ENCODE measurements at regions not wholly inside any gene's neighbourhood (a gene's known extent, or its start where the extent isn't known, plus 50 kb on each side); places are given as distances from the start of the nearest gene placed in this dataset.
A peak's percentile ranks its signal among the peaks of the same experiment; 100 is the strongest.

- DNase-seq, result no peak
These were observed 144.9 kb downstream of the TSN start for GRCh38 chr2:121900391-121900790.

GRCh38 chr2:121902171-121902591, 146.7 kb downstream of the TSN start:
- DNase-seq, result peak in 1 of 5 experiments; percentile 7

DNA sequence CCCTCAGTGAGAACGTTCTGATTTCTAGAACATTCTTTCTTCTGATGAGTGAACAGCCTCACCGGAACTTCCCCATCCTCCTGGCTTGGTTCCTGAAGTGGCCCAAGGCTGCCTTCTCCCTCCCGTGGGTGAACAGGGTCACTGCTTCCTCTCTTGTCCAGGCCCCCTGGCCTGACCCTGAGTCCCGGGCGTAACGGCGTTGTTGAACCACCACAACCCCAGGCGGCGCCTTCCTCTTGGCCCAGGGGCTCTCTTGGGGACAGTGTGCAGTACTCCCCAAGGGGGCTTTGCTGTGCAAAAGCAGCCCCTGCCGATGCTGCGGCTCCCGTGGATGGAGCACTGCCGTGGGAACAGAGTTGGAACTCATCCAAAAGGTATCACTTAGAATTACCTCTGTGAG, 147.2 kb downstream of the TSN start:
- DNase-seq, result no peak

- DNase-seq, result no peak
These were observed 147.7 kb downstream of the TSN start for GRCh38 chr2:121903037-121903689.

- DNase-seq, result no peak
These were observed 149.2 kb downstream of the TSN start for GRCh38 chr2:121904656-121905055.

- no peak for DNase-seq
These were observed 149.8 kb downstream of the TSN start for GRCh38 chr2:121905201-121905600.

GRCh38 chr2:121906170-121906569, 150.7 kb downstream of the TSN start:
- no peak for DNase-seq

DNA sequence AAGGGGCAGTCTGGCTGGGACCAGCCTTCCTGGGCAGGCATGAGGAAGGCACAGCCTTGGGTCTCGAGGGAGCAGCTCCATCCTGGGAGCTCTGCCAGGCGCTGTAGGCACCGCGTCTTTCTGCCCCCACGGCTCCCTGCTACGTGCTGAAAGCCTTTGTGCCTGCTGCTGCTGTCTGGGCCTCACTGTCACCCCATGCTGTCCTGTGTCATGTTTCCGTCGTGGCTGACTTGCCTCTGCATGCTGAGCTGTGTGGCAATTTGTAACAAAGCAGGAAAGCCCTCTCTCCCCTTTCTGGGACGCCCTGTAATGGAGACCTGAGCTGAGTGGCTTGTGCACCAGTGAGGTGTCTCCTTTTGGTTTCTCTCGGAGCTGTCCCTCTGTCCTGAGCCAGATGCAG, 152.5 kb downstream of the TSN start:
- no peak for DNase-seq

DNA sequence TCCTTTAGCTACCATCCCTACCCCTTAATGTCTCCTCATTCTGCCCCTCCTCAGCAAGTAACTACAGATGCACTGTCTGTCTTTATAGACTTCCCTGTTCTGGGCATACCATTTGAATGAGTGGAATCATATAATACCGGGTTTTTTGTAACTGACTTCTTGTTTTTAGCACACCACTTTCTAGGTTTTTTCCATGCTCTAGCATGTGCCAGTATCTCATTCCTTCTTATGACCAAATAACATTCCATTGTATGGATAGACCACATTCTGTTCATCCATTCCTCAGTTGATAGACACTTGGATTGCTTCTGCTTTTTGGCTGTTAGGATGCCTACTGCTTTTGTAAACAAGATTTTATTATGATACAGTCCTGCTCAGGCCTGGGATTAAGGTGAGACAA, 154.7 kb downstream of the TSN start:
- no peak for DNase-seq

DNA sequence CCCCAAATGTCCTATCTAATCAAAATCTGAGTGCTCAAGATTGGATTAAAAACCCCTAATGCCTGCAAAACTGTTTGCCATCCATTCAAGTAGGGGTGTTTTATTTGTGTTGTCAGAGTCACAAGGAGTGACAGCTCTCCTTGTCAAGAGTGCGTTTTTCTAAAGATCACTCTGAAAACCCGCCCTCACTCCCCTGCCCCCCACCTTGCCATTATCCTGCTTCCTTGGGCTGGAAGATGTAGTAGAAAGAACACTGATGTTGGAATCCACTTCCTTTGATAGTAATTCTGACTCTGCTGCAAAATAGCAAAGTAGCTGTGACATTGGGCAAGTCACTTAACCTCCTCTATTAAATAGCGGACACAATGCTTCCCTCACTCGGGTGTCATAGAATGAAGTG, 155.6 kb downstream of the TSN start:
- no peak for DNase-seq

- no peak for DNase-seq
These were observed 161.7 kb downstream of the TSN start for GRCh38 chr2:121917143-121917542.

DNA sequence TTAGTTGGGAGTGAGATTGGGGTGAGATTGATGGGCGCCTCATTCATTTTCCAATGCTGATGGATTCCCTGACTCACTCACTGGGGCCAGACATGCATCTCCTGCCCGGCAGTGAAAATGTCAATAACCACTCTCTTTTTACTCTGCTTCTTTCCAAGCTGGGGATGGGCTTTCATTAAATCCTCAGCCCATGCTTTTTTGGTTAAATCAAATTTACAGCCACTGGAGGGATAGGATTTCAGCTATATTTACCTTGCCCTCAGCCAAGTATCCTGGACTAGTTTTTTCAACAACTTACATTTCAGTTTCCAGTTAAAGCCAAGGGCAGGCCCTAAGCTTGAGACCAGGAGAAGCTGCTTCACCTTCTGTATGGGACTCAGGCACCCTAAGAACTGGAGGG, 162.8 kb downstream of the TSN start:
- no peak for DNase-seq

DNA sequence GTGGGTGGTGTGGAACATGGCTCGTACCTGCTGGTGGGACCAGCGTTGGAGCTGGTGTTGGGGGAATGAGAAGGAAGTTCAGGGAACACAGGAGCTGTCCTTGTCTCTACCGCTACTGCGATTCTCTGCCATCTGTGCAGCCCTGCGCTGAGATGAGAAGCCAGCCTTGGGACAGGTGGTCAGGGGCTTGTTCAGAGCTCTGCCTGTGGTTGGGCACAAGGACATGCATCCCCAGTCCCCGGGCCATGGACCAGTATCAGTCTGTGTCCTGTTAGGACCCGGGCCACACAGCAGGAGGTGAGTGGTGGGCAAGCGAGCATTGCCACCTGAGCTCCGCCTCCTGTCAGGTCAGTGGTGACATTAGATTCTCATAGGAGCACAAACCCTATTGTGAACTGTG, 164.4 kb downstream of the TSN start:
- no peak for DNase-seq

DNA sequence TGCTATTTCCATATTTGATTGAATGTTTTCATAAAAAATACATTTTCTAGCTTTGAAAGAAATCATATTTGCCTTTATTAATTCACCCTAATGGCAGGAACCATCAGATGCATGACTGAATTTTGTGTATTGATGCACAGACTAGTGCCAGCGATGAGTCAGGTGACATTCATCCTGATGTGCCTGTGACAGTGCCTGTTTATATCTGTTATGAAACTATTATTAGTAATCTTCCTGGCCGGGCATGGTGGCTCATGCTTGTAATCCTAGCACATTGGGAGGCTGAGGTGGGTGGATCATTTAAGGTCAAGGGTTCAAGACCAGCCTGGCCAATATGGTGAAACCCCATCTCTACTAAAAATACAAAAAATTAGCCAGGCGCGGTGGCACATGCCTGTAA, 170.0 kb downstream of the TSN start:
- no peak for DNase-seq

DNA sequence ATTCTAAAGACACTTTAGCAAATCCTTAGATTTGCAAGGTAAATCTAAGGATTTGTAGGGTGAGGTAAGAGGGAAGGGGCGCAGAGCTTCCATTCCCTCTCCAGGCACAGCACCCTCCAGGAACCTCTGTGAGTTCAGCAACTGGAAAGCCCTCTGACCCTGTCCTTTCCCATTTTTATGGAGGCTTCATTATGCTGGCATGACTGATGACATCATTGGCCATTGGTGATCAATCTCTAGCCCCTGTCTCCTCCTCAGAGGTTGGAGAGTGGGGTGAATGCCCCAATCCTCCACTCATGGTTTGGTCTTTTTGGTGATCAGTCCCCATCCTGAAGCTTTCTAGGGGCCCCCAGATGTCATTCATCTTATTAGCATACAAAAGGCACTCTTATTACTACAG, 187.8 kb downstream of the TSN start:
- DNase-seq, result no peak

DNA sequence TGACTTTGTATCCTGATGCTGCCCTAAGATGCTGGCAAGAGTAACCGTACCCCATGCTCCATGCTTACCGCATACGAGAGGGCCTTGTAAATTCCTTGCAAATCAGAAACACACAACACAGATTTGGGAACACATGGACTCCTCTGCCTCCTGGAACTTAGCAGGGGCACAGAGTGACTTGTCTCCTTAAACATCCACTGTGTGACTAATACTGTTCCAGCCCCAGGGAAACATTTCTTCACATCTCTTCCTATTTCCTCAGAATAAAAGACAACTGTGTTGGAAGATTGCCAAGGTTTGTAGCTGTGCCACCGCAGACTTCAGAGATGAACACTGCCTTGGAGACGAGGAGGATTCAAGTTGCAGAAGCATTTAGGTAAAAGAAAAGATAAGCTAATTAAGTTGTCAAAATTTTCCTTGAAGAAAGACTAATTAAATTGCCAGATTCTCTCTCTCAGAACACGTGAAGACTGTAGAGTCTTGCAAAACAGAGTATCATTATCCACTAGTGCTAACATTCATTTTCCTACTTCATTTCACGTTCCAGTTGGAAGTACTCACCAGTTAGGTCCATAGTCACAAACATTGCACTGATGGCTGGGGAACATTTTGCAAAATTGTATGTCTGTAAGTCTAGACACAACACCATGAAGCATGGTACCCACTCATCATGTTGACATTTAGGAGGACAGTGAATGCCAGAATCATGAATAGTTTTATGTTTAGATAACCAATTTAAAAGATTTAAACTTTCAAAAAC, 188.8 kb downstream of the TSN start:
- DNase-seq, result peak in 1 of 5 experiments; percentile 12

GRCh38 chr2:121947674-121948073, 192.2 kb downstream of the TSN start:
- no peak for DNase-seq

DNA sequence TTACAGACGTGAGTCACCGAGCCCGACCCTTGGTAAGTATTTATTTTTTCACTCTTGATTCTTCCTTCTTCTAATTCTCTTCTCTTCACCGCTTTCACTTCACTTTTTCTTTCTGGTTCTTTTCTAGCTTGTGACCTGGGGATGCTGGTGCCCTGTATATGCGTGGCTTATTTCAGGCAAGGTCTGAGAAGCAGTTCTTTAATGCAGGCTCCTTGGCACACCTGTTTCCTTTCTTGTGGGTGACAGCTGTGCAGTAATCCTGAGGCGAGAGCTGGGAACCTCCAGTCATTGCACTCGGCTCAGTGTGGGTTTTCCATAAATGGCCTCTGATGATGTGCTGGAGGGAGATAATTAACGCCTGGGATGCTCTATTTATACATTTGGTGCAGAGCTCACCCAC, 193.8 kb downstream of the TSN start:
- no peak for DNase-seq

- no peak for DNase-seq
These were observed 200.0 kb downstream of the TSN start for GRCh38 chr2:121955426-121955825.

DNA sequence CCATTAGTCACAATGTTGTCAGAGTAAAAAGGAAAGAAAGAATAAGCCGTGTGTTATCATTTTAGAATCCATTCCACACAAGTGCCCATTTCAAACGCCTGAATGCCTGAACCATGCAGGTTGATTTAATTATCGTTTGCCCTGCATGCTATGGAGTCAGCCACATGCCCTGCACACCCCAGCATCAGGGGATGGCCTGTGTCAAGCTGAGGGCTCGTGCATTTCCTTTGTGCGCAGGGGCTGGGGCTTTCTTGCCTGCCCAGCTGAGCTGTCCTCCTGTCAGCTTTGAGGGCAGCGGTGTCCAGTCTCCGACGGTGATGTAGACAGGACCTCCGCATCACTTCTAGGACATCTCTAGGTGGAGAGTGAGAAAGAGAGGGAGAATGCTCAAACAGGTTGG, 200.4 kb downstream of the TSN start:
- DNase-seq, result no peak

DNA sequence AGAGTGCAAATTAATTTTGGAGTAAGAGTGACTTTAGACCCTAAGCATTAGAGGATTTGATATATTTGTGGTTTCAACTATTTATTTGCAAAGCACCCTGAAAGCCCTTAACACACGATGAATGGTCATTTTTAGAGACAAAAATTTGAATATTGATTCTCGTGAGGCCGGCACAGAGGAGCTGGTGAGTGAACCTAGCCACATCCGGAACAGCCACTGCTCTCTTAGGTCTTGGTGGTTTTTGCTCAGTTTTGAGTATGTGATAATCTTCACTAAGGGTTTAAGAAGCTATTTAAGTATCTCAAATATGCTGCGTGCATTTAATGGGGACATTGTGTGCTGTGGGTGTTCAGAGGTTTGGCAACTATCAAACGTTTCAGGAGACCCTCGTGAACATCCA, 204.8 kb downstream of the TSN start:
- DNase-seq, result no peak

DNA sequence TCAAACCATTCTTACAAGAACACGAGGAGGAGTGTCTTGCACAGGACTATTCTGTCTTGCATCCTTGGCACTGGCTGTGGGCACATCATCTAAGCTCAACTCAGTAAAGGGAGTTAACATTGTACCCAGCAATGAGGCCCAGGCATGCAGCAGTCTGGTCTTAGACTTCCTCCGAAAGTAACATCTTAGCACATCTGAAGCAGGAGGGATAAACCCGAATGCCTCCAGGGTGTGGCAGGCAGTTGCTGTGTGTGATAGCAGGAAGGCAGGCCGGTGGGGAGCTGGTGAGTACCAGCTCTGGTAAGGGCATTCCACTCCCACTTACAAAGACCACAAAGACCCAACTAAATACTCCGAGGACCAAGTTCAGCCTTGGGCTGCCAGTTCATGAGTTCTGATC, 206.3 kb downstream of the TSN start:
- no peak for DNase-seq

DNA sequence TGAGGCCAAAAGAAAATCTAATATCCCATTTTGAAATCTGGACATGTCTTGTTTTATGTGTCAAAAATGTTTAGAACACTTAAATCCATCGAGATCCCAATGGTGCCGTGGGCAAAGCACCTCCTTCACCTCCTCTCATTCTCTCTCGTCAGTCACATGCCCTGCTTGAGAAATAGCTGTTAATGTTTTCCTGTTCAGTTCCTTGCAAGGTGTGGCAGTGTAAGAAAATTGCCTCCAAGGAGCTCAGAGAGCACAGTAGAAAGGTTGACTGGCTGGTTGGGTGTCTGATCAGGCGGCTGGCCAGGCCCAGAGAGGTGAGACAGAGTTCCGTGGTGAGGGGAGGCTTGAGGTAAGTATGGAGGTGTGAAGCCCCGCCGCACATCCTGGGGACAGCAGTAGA, 210.2 kb downstream of the TSN start:
- DNase-seq, result no peak

DNA sequence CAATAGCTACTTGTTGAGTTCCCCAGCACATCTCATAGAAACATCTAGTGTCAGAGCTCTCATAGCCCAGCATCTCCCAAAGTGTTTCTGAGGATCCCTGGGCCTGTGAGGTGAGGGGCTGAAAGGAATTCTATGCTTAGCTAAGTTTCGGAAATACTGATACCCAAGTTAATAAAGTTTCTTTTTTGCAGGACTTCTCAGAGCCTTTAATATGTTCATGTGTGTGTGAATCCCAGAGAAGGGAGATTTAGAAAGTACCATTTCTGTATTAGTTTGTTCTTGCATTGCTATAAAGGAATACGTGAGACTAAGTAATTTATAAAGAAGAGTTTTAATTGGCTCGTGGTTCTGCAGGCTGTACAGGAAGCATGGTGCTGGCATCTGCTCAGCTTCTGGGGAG, 211.2 kb downstream of the TSN start:
- DNase-seq, result no peak

DNA sequence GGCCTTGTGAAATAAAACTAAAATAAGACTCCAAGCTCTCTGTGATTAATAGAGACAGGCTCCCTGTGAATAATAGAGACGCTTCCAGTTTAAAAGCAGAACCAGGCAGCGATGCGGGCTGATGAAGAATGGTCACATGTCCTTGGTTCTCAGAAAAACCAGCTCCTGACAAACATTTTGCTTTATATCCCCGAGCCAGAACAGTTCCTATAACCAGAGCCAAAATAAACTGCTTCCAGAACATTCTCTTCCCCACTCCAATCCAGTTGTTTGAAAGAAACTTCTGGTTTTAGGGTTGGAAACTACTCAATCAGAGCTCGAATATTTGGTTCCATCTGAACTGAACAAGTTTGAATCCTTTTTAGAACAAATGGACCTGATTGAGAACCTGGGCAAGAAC, 213.7 kb downstream of the TSN start:
- DNase-seq, result no peak

Measured in T-helper 2 cell (primary cell).